A549 (cell line): ENCODE measurements at regions not wholly inside any gene's neighbourhood (a gene's known extent, or its start where the extent isn't known, plus 50 kb on each side); places are given as distances from the start of the nearest gene placed in this dataset.
"Not testable (repeated sequence)": the region's sequence is repeated elsewhere in the genome, so short reads cannot be mapped to it uniquely, and the experiment has no call there.

Source experiments
- ATAC-seq, 2 experiments: fragments of 200-7000 bp in 1 of 2; fragments of >200 bp in 1 of 2; cut with Nextera tagmentation in 1 of 2; cut with Tn5 transposase in 1 of 2; 3 replicates each; pipeline versions ENCODE4 v1.8.0 to v1.9.1; 2018 to 2020; ENCODE audit warnings: mild to moderate bottlenecking in 1 of 2, moderate library complexity in 1 of 2
- CTCF ChIA-PET: fragments of 300-600 bp; sonication (Branson Sonifier 250); formaldehyde crosslinking; extraction: SDS; loops from one replicate; lab custom pipeline; 2021; ENCODE audit warnings: antibody characterized with exemption, inconsistent platforms; lab: Yijun Ruan, JAX
- POLR2A ChIA-PET: fragments of 350-600 bp; formaldehyde crosslinking; extraction: SDS; loops from one replicate; lab custom pipeline; 2021; ENCODE audit warnings: antibody characterized with exemption, inconsistent platforms; lab: Yijun Ruan, JAX
- DNase-seq, 2 experiments: peaks; one replicate each; pipeline versions ENCODE4 v3.0.0 to v3.0.0-alpha.2; 2011 to 2016; ENCODE audit warnings: low read depth in 1 of 2, low spot score in 1 of 2
- FAIRE-seq: peaks from 2 replicates; lab custom pipeline; 2011; peaks lifted over from hg19 to GRCh38; lab: Jason Lieb, UNC
- H3K27ac ChIP-seq, 2 experiments: fragments of >200 bp; sonication (Bioruptor Twin); formaldehyde crosslinking; 3 replicates each; pipeline ENCODE4 v1.5.1; 2016 to 2017
- H3K4me1 ChIP-seq: fragments of >200 bp; sonication (Bioruptor Twin); formaldehyde crosslinking; 3 replicates; pipeline ENCODE4 v1.6.1; 2016
- H3K4me2 ChIP-seq: fragments of >200 bp; sonication (Bioruptor Twin); formaldehyde crosslinking; 3 replicates; pipeline ENCODE4 v1.6.1; 2016
- H3K4me3 ChIP-seq: fragments of >200 bp; sonication (Bioruptor Twin); formaldehyde crosslinking; 3 replicates; pipeline ENCODE4 v1.5.1; 2016
- H3K9me3 ChIP-seq: fragments of >200 bp; sonication (Bioruptor Twin); formaldehyde crosslinking; 3 replicates; pipeline ENCODE4 v1.6.1; 2016
- CBX2 ChIP-seq: fragments of 200-600 bp; sonication (generic); IDR thresholded peaks from 2 replicates; pipeline ENCODE4 v1.6.1; 2016; ENCODE audit warnings: low read depth, mild to moderate bottlenecking, borderline replicate concordance
- CBX8 ChIP-seq: fragments of 200-600 bp; sonication (generic); IDR thresholded peaks from 2 replicates; pipeline ENCODE4 v1.6.1; 2016
- CHD4 ChIP-seq: fragments of 200-600 bp; sonication (generic); IDR thresholded peaks from 2 replicates; pipeline ENCODE4 v1.6.1; 2016; ENCODE audit warnings: antibody characterized with exemption, mild to moderate bottlenecking, borderline replicate concordance
- EHF ChIP-seq: fragments of 250-450 bp; sonication (Bioruptor Pico); IDR thresholded peaks from 2 replicates; pipeline ENCODE4 v1.5.0; 2020; ENCODE audit warnings: mild to moderate bottlenecking
- EHMT2 ChIP-seq: fragments of 200-600 bp; sonication (generic); IDR thresholded peaks from 2 replicates; pipeline ENCODE4 v1.6.1; 2016; ENCODE audit warnings: antibody characterized with exemption, low read depth, mild to moderate bottlenecking, moderate library complexity
- ESRRA ChIP-seq: fragments of 150-350 bp; IDR thresholded peaks from 2 replicates; pipeline ENCODE4 v1.6.1; 2014; ENCODE audit warnings: mild to moderate bottlenecking, low read length, borderline replicate concordance
- GATA3 ChIP-seq: IDR thresholded peaks from 2 replicates; pipeline ENCODE4 v1.6.1; 2012; ENCODE audit warnings: borderline replicate concordance
- HOXA7 ChIP-seq: fragments of 250-450 bp; sonication (Bioruptor Pico); IDR thresholded peaks from 2 replicates; pipeline ENCODE4 v1.5.0; 2020; ENCODE audit warnings: mild to moderate bottlenecking, moderate library complexity
- MAX ChIP-seq: IDR thresholded peaks from 2 replicates; pipeline ENCODE4 v1.6.1; 2012
- NPAS2 ChIP-seq: fragments of 250-450 bp; sonication (Bioruptor Pico); IDR thresholded peaks from 2 replicates; pipeline ENCODE4 v1.8.0; 2022; ENCODE audit warnings: mild to moderate bottlenecking, moderate library complexity, borderline replicate concordance
- NR3C1 ChIP-seq: fragments of >200 bp; sonication (Bioruptor Twin); formaldehyde crosslinking; IDR thresholded peaks from 3 replicates; pipeline ENCODE4 v1.6.1; 2017
- POLR2A ChIP-seq: IDR thresholded peaks from 2 replicates; pipeline ENCODE4 v1.6.1; 2012; ENCODE audit warnings: mild to moderate bottlenecking, low read length
- POLR2AphosphoS2 ChIP-seq: conservative IDR thresholded peaks from 2 replicates; pipeline ENCODE4 v1.6.1; 2012; ENCODE audit warnings: low read length, improper control_type of control experiment, inconsistent platforms
- RARB ChIP-seq: fragments of 250-450 bp; sonication (Bioruptor Pico); IDR thresholded peaks from 2 replicates; pipeline ENCODE4 v1.8.0; 2021; ENCODE audit warnings: mild to moderate bottlenecking, moderate library complexity
- RCOR1 ChIP-seq: fragments of 150-350 bp; IDR thresholded peaks from 2 replicates; pipeline ENCODE4 v1.6.1; 2014; ENCODE audit warnings: antibody characterized with exemption, low read length, low read depth
- SMC3 ChIP-seq: fragments of >200 bp; sonication (Bioruptor Twin); formaldehyde crosslinking; IDR thresholded peaks from 3 replicates; pipeline ENCODE4 v1.6.1; 2018; ENCODE audit warnings: inconsistent platforms
- TFCP2L1 ChIP-seq: fragments of 250-450 bp; sonication (Bioruptor Pico); IDR thresholded peaks from 2 replicates; pipeline ENCODE4 v1.5.0; 2021; ENCODE audit warnings: mild to moderate bottlenecking
- TP53 ChIP-seq: fragments of 250-450 bp; sonication (Bioruptor Pico); IDR thresholded peaks from 2 replicates; pipeline ENCODE4 v1.5.0; 2021; ENCODE audit warnings: mild to moderate bottlenecking, moderate library complexity
- USF2 ChIP-seq: fragments of 450-650 bp; IDR thresholded peaks from 2 replicates; pipeline ENCODE4 v1.6.1; 2014; ENCODE audit warnings: antibody characterized with exemption
- ZC3H11A ChIP-seq: fragments of 450-650 bp; IDR thresholded peaks from 2 replicates; pipeline ENCODE4 v1.6.1; 2014; ENCODE audit warnings: antibody characterized with exemption, mild to moderate bottlenecking
- WGBS: methylation state at CpG from one replicate; pipeline ENCODE4 v1.1.6; 2017; ENCODE audit errors: missing lambda C conversion rate; 5-methylcytosine and 5-hydroxymethylcytosine counted together
- TF ChIP-seq, protein P1 (sequence below): IDR thresholded peaks from 2 replicates; pipeline ENCODE4 v1.6.1; 2012

DNA sequence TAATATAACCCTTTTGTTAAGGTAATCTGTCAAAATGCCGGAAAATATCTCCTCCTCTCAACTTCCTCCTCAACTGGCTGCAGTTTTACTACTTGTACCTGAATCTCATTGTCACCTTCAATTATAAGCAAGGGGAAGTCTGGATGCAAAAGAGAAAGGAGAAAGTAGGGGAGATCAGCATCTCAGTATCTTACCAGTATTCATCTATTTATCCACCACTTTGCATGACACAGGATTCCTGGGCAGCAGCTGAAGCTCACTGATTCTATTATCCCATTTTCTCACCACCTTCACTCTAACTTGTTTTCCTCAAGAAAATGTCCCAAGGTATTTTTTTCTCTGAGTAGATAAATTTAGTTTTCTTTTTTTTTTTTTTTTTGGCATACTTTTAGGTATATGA is 440.5 kb upstream of the CBLB start:
- POLR2A ChIA-PET = no interaction called here
- CTCF ChIA-PET = interaction anchor here (1.0 kb wide), 1 partner anchor 37 kb away, joined by 3 read pairs; no protein-coding TSS in a partner anchor
- DNase-seq = no peak

GRCh38 chr3:106309798-106310197 is 441.0 kb upstream of the CBLB start:
- POLR2A ChIA-PET, H3K4me3 ChIP-seq, H3K4me2 ChIP-seq, FAIRE-seq, H3K27ac ChIP-seq, ATAC-seq, DNase-seq, H3K9me3 ChIP-seq, H3K4me1 ChIP-seq: not testable (repeated sequence)
- CTCF ChIA-PET = interaction anchor here (1.0 kb wide), 1 partner anchor 37 kb away, joined by 3 read pairs; no protein-coding TSS in a partner anchor
- 68% methylated on average over 4 of the region's 4 CpGs for WGBS

More for the DNA sequence above, 440.5 kb upstream of the CBLB start:
- FAIRE-seq (no peak), ATAC-seq (no peak)
- H3K4me1 ChIP-seq = no peaks in the 10 kb centered on the region
- TF ChIP-seq EHMT2 (no peak), CHD4 (no peak), HOXA7 (no peak), POLR2A (no peak)
- WGBS = 79% methylated on average over 1 of the region's 1 CpG
- no peak overlapping the region for H3K27ac ChIP-seq
- no peaks in the 10 kb centered on the region for H3K9me3 ChIP-seq
- no peak overlapping the region for H3K4me3 ChIP-seq
- no peak overlapping the region for H3K4me2 ChIP-seq

DNA sequence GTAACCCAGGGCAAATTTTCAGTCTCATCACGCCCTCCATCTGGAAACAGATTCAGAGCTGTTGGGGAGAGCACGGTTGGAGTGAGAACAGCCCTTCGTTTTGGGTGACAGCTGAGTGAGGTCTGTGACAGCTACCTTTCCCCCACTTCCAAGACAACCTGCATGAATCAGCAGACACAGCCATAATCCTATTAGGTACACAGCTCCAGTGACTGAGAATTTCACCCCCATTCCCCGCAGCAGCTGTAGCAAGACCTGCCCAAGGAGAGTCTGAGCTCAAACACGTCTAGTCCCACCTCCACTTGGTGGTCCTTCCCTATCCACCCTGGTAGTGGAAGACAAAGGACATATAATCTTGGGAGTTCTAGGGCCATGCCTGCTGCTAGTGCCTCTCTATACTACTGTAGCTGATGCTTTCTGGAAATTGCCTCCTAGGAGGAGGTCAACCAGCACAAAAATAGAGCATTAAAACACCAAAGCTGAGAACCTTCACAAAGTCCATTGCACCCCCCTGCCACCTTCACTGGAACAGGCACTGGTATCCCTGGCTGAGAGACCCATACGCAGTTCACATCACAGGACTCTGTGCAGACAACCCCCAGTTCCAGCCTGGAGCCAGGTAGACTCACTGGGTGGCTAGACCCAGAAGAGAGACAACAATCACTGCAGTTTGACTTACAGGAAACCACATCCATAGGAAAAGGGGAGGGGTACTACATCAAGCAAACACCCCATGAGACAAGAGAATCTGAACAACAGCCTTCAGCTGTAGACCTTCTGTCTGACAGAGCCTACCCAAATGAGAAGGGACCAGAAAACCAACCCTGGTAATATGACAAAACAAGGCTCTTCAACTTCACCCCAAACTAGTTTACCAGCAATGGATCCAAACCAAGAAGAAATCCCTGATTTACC is 448.6 kb upstream of the CBLB start:
- 56% methylated on average over 6 of the region's 6 CpGs for WGBS
- ATAC-seq (no peak), FAIRE-seq (no peak)

GRCh38 chr3:106321438-106321837 is 452.6 kb upstream of the CBLB start:
- H3K9me3 ChIP-seq, DNase-seq, H3K27ac ChIP-seq, CTCF ChIA-PET, H3K4me2 ChIP-seq, H3K4me1 ChIP-seq, POLR2A ChIA-PET, FAIRE-seq, ATAC-seq, H3K4me3 ChIP-seq: not testable (repeated sequence)
- 7% methylated on average over 1 of the region's 1 CpG for WGBS
- TF ChIP-seq ZC3H11A = peak; percentile 78

More for the DNA sequence above, 448.6 kb upstream of the CBLB start:
- Histone ChIP-seq H3K4me3 (no peak overlapping the region), H3K9me3 (no peaks in the 10 kb centered on the region), H3K4me2 (no peak overlapping the region), H3K4me1 (no peaks in the 10 kb centered on the region), H3K27ac (no peak overlapping the region)
- DNase-seq = no peak
- CTCF ChIA-PET = interaction anchor here (1.5 to 1.7 kb wide), 2 partner anchors 10 to 22 kb away, joined by 3 read pairs; no protein-coding TSS in a partner anchor
- POLR2A ChIA-PET = no interaction called here
- no peak for TF ChIP-seq TFCP2L1 (CRISPR knock-in tag)
- TF ChIP-seq, protein P1, sequence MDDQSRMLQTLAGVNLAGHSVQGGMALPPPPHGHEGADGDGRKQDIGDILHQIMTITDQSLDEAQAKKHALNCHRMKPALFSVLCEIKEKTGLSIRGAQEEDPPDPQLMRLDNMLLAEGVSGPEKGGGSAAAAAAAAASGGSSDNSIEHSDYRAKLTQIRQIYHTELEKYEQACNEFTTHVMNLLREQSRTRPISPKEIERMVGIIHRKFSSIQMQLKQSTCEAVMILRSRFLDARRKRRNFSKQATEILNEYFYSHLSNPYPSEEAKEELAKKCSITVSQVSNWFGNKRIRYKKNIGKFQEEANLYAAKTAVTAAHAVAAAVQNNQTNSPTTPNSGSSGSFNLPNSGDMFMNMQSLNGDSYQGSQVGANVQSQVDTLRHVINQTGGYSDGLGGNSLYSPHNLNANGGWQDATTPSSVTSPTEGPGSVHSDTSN = no peak
- TF ChIP-seq RARB (CRISPR knock-in tag) = no peak
- no peak for TF ChIP-seq NR3C1
- TF ChIP-seq CBX2 = no peak
- TF ChIP-seq EHF (CRISPR knock-in tag) = no peak
- TF ChIP-seq RCOR1 = no peak
- TF ChIP-seq MAX = no peak
- no peak for TF ChIP-seq CBX8
- no peak for TF ChIP-seq POLR2AphosphoS2

- FAIRE-seq (no peak), DNase-seq (no peak), ATAC-seq (no peak)
- Histone ChIP-seq H3K4me1 (no peaks in the 10 kb centered on the region), H3K4me2 (no peak overlapping the region), H3K27ac (no peak overlapping the region), H3K9me3 (no peaks in the 10 kb centered on the region), H3K4me3 (no peak overlapping the region)
- POLR2A ChIA-PET = no interaction called here
- CTCF ChIA-PET = interaction anchor here (0.7 to 0.9 kb wide), 2 partner anchors 9 to 912 kb away, joined by 3 read pairs; no protein-coding TSS in a partner anchor
- WGBS = 31% methylated on average over 1 of the region's 1 CpG
- TF ChIP-seq CBX2 (no peak), NPAS2 (CRISPR knock-in tag) (no peak), GATA3 (no peak), HOXA7 (no peak), SMC3 (no peak), EHMT2 (no peak), ESRRA (no peak), TP53 (no peak), TFCP2L1 (CRISPR knock-in tag) (no peak), USF2 (no peak)
- TF ChIP-seq, all 56 proteins: peak for 0
These were observed 454.8 kb upstream of the CBLB start for GRCh38 chr3:106323586-106323985.
